ENCODE measurements at regions not wholly inside any gene's neighbourhood (a gene's known extent, or its start where the extent isn't known, plus 50 kb on each side); places are given as distances from the start of the nearest gene placed in this dataset.

DNA sequence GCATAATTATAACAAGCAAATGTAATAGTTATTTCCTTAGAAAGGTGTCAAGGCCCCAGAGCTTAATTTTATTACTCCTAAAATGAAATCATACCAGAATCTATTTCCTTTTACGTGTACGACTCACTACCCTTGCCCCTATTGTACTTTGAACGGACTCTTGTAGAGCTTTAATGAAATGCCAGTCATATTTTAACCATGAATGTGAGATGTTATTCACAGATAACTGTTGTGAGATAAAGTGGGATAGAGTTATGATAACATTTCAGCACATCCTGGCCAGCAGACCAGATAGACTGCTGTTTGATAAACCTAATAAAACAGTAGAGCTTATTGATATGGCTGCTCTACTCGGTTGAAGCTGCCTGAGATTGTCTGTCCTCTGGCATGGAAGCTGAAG lies 500.8 kb upstream of the PBX1 start:
- TF ChIP-seq, protein P1, sequence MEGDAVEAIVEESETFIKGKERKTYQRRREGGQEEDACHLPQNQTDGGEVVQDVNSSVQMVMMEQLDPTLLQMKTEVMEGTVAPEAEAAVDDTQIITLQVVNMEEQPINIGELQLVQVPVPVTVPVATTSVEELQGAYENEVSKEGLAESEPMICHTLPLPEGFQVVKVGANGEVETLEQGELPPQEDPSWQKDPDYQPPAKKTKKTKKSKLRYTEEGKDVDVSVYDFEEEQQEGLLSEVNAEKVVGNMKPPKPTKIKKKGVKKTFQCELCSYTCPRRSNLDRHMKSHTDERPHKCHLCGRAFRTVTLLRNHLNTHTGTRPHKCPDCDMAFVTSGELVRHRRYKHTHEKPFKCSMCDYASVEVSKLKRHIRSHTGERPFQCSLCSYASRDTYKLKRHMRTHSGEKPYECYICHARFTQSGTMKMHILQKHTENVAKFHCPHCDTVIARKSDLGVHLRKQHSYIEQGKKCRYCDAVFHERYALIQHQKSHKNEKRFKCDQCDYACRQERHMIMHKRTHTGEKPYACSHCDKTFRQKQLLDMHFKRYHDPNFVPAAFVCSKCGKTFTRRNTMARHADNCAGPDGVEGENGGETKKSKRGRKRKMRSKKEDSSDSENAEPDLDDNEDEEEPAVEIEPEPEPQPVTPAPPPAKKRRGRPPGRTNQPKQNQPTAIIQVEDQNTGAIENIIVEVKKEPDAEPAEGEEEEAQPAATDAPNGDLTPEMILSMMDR (IDR thresholded peaks at IDR 0.05), result no peak
- TF ChIP-seq POLR2A (IDR thresholded peaks at IDR 0.05), result no peak

Measured in heart left ventricle (tissue), 13 donors.